ENCODE measurements at regions not wholly inside any gene's neighbourhood (a gene's known extent, or its start where the extent isn't known, plus 50 kb on each side); places are given as distances from the start of the nearest gene placed in this dataset.

DNA sequence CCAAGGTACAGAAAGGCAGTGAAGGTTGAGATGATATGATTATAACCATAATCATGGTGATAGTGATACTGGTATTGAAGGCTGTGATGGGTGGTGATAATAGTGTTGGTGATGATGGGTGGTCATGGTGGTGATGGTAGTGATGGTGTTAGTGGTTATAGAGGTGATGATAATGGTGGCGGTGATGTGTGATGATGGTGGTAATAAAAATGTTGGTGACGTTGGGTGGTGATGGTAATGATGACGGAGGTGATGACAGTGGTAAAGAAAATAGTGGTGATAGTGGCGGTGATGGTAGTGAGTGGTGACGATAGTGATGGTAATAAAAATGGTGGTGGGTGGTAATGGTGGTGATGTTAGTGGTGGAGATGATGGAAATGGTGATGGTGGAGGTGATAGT, 65.1 kb upstream of the KDM8 start:
- TF ChIP-seq POLR2AphosphoS5 (IDR thresholded peaks at IDR 0.05) (no peak), POLR2A (IDR thresholded peaks at IDR 0.05) (no peak)
- TF ChIP-seq, protein P1, sequence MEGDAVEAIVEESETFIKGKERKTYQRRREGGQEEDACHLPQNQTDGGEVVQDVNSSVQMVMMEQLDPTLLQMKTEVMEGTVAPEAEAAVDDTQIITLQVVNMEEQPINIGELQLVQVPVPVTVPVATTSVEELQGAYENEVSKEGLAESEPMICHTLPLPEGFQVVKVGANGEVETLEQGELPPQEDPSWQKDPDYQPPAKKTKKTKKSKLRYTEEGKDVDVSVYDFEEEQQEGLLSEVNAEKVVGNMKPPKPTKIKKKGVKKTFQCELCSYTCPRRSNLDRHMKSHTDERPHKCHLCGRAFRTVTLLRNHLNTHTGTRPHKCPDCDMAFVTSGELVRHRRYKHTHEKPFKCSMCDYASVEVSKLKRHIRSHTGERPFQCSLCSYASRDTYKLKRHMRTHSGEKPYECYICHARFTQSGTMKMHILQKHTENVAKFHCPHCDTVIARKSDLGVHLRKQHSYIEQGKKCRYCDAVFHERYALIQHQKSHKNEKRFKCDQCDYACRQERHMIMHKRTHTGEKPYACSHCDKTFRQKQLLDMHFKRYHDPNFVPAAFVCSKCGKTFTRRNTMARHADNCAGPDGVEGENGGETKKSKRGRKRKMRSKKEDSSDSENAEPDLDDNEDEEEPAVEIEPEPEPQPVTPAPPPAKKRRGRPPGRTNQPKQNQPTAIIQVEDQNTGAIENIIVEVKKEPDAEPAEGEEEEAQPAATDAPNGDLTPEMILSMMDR (IDR thresholded peaks at IDR 0.05): no peak

All from transverse colon (tissue), 4 donors.